ENCODE measurements at regions not wholly inside any gene's neighbourhood (a gene's known extent, or its start where the extent isn't known, plus 50 kb on each side); places are given as distances from the start of the nearest gene placed in this dataset.

DNA sequence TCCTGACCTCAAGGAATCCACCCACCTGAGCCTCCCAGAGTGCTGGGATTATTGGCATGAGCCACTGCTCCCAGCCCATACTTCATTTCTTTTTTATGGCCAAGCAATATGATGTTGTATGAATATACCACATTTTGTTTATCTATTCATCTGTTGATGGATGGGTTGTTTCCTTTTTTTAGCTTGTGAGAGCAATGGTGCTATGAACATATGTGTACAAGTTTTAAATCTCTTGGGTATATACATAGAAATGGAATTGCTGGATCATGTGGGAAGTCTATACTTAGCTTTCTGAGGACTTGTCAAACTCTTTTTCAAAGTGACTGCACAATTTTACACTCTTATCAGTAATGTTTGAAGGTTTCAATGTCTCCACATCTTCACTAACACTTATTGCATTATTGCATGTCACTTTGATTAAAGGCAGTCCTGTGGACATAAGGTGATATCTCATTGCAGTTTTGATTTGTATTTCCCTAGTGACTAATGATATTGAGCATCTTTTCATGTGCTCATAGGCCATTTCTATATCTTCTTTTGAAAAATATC, 167.1 kb upstream of the SPHKAP start:
- TF ChIP-seq, protein P1, sequence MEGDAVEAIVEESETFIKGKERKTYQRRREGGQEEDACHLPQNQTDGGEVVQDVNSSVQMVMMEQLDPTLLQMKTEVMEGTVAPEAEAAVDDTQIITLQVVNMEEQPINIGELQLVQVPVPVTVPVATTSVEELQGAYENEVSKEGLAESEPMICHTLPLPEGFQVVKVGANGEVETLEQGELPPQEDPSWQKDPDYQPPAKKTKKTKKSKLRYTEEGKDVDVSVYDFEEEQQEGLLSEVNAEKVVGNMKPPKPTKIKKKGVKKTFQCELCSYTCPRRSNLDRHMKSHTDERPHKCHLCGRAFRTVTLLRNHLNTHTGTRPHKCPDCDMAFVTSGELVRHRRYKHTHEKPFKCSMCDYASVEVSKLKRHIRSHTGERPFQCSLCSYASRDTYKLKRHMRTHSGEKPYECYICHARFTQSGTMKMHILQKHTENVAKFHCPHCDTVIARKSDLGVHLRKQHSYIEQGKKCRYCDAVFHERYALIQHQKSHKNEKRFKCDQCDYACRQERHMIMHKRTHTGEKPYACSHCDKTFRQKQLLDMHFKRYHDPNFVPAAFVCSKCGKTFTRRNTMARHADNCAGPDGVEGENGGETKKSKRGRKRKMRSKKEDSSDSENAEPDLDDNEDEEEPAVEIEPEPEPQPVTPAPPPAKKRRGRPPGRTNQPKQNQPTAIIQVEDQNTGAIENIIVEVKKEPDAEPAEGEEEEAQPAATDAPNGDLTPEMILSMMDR (IDR thresholded peaks at IDR 0.05) = no peak
- intact Hi-C loops (cut with DNase I) = no loop called here
- Histone ChIP-seq H3K9me3 (no peaks in the 10 kb centered on the region), H3K27ac (no peak overlapping the region), H3K4me3 (no peak overlapping the region), H3K36me3 (ENCODE audit: insufficient read depth in 1 of 2, low read depth in 1 of 2) (no peaks in the 10 kb centered on the region), H3K4me1 (no peaks in the 10 kb centered on the region), H3K27me3 (ENCODE audit: insufficient read depth in 3 of 3, low read length in 2 of 3) (no peaks in the 10 kb centered on the region)
- no peak for ATAC-seq
- no peak for DNase-seq

DNA sequence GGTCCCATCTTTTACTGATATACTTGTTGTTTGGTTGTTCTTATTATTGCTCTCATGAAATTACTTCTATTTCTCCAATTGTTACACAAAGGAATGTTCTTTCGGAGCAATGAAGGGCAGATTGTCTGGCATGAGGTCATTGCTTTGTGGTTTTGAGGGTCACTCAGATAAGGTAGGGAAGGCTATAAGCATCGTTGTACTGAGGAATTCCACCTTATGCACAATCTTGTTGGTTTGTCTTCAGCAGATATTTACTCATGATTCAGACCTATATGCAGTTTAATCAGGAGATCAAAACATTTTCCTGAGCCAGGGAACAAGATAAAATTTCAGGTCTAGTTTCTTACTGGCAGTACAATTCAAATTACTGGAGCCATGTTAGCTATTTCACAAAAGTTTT, 163.0 kb upstream of the SPHKAP start:
- H3K27me3 ChIP-seq (ENCODE audit: insufficient read depth in 3 of 3, low read length in 2 of 3) = no peaks in the 10 kb centered on the region
- TF ChIP-seq, protein P1 (IDR thresholded peaks at IDR 0.05) = no peak
- H3K4me3 ChIP-seq = no peak overlapping the region
- DNase-seq (no peak), ATAC-seq (no peak)
- no peak overlapping the region for H3K27ac ChIP-seq
- intact Hi-C loops (cut with DNase I) = no loop called here
- 78 to 82% (median 81%) methylated on average over 2 of the region's 2 CpGs for WGBS, 3 donors
- no peaks in the 10 kb centered on the region for H3K9me3 ChIP-seq
- no peaks in the 10 kb centered on the region for H3K4me1 ChIP-seq
- H3K36me3 ChIP-seq (ENCODE audit: insufficient read depth in 1 of 2, low read depth in 1 of 2) = no peaks in the 10 kb centered on the region

DNA sequence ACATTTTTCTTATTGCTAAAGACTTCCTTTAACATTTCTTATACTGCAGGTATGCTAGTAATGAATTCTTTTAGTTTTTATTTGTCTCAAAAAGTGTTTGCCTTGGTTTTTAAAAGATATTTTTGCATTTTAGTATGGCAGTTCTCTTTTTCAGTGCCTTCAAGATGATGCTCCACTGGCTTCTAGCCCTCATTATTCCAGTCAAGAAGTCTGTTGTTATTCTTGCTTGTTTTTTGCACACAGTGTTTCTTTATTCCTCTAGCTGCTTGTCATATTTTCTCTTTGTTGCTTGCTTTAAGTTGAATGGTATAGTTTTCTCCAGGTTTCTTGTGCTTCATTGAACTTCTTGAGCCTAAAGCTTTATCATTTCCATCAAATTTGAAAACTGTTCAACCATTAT, 158.0 kb upstream of the SPHKAP start:
- TF ChIP-seq, protein P1 (IDR thresholded peaks at IDR 0.05) = no peak
- intact Hi-C loops (cut with DNase I) = no loop called here
- no peak for ATAC-seq
- no peaks in the 10 kb centered on the region for H3K36me3 ChIP-seq (ENCODE audit: insufficient read depth in 1 of 2, low read depth in 1 of 2)
- DNase-seq = no peak
- H3K4me1 ChIP-seq = no peaks in the 10 kb centered on the region
- no peak overlapping the region for H3K4me3 ChIP-seq
- H3K27ac ChIP-seq = no peak overlapping the region
- no peaks in the 10 kb centered on the region for H3K9me3 ChIP-seq
- no peaks in the 10 kb centered on the region for H3K27me3 ChIP-seq (ENCODE audit: insufficient read depth in 3 of 3, low read length in 2 of 3)

DNA sequence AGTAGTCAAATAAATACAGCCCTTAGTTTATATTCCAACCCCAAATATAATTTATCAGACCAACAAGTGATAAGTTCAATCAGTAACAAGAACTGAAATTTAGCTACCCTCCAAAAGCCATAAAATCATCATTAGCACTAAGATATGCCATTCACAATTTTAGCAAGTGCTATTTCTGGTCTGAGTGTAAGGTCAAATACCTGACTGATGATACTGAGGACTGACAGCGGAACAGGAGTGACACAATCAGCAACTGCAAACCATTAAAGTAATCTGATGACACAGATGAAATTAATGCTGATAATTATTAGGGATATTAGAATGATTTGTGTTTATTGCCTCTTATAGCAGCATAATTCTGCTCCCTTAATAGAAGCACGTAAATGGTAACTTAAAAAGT, 152.7 kb upstream of the SPHKAP start:
- intact Hi-C loops (cut with DNase I) = no loop called here
- Histone ChIP-seq H3K36me3 (ENCODE audit: insufficient read depth in 1 of 2, low read depth in 1 of 2) (no peaks in the 10 kb centered on the region), H3K4me1 (no peaks in the 10 kb centered on the region), H3K27ac (no peak overlapping the region), H3K27me3 (ENCODE audit: insufficient read depth in 3 of 3, low read length in 2 of 3) (no peaks in the 10 kb centered on the region), H3K4me3 (no peak overlapping the region), H3K9me3 (peaks cover 1% of the 10 kb centered on the region)
- DNase-seq (no peak), ATAC-seq (no peak)
- WGBS, 3 donors = 67 to 75% (median 68%) methylated on average over 2 of the region's 2 CpGs
- TF ChIP-seq, protein P1 (IDR thresholded peaks at IDR 0.05) = no peak

DNA sequence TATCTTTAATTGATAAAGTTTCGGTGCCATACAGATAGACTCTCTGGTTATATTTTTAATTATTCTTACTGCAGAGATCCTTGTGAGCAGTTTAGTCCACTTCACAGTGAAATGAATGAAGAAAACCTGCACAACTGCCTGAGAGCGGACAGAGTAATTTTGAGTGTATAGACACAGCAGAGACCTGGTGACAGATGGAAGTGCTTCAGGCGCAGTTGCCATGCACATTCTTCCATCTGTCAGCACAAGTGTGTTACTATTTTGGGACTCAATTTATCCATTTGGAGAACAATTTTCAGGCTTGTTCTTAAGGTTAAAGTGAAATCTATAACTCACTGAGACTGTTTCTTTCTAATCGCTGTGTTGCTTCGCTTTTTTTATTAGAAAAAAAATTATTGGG, 147.8 kb upstream of the SPHKAP start:
- DNase-seq = no peak
- H3K4me3 ChIP-seq = no peak overlapping the region
- H3K4me1 ChIP-seq = no peaks in the 10 kb centered on the region
- TF ChIP-seq, protein P1 (IDR thresholded peaks at IDR 0.05) = no peak
- H3K27ac ChIP-seq = no peak overlapping the region
- 75 to 78% (median 76%) methylated on average over 5 of the region's 5 CpGs for WGBS, 3 donors
- intact Hi-C loops (cut with DNase I) = no loop called here
- no peaks in the 10 kb centered on the region for H3K36me3 ChIP-seq (ENCODE audit: insufficient read depth in 1 of 2, low read depth in 1 of 2)
- ATAC-seq = no peak
- peaks cover 8% of the 10 kb centered on the region for H3K9me3 ChIP-seq
- no peaks in the 10 kb centered on the region for H3K27me3 ChIP-seq (ENCODE audit: insufficient read depth in 3 of 3, low read length in 2 of 3)

All from psoas muscle (tissue), 7 donors.